Keratinocyte (primary cell): ENCODE measurements at regions not wholly inside any gene's neighbourhood (a gene's known extent, or its start where the extent isn't known, plus 50 kb on each side); places are given as distances from the start of the nearest gene placed in this dataset.

Source experiments
- EZH2 ChIP-seq: IDR thresholded peaks from one replicate; pipeline ENCODE4 v1.6.1; 2012; ENCODE audit warnings: inconsistent platforms, mild to moderate bottlenecking, low read length, moderate library complexity
- TF ChIP-seq, protein P1 (sequence below), 3 experiments: IDR thresholded peaks in 1 of 3; conservative IDR thresholded peaks in 1 of 3; optimal IDR thresholded peaks in 1 of 3; 2 replicates in 2 of 3; 3 replicates in 1 of 3; pipeline versions ENCODE3 to v1.5.1; 2011; ENCODE audit warnings: low read length in 3 of 3, mild to moderate bottlenecking in 3 of 3, moderate library complexity in 2 of 3, control low read depth in 1 of 3, inconsistent platforms in 1 of 3; ENCODE audit not compliant: insufficient read depth in 2 of 3; ENCODE audit errors: extremely low read depth in 1 of 3

GRCh38 chr11:127996825-127997224 is 590.5 kb downstream of the ETS1 start:
- TF ChIP-seq EZH2, result no peak
- TF ChIP-seq, protein P1, sequence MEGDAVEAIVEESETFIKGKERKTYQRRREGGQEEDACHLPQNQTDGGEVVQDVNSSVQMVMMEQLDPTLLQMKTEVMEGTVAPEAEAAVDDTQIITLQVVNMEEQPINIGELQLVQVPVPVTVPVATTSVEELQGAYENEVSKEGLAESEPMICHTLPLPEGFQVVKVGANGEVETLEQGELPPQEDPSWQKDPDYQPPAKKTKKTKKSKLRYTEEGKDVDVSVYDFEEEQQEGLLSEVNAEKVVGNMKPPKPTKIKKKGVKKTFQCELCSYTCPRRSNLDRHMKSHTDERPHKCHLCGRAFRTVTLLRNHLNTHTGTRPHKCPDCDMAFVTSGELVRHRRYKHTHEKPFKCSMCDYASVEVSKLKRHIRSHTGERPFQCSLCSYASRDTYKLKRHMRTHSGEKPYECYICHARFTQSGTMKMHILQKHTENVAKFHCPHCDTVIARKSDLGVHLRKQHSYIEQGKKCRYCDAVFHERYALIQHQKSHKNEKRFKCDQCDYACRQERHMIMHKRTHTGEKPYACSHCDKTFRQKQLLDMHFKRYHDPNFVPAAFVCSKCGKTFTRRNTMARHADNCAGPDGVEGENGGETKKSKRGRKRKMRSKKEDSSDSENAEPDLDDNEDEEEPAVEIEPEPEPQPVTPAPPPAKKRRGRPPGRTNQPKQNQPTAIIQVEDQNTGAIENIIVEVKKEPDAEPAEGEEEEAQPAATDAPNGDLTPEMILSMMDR (optimal IDR thresholded peaks at IDR 0.05 in 1 of 3, IDR thresholded peaks at IDR 0.05 in 1 of 3, conservative IDR thresholded peaks at IDR 0.05 in 1 of 3; ENCODE audit: extremely low read depth in 1 of 3, insufficient read depth in 2 of 3, low read length in 3 of 3), result no peak
